IMR-90 (cell line): ENCODE measurements at regions not wholly inside any gene's neighbourhood (a gene's known extent, or its start where the extent isn't known, plus 50 kb on each side); places are given as distances from the start of the nearest gene placed in this dataset.

ENCODE experiments used
- ATAC-seq: fragments of 200-7000 bp; cut with Tn5 transposase; 2 replicates; pipeline ENCODE4 v1.9.1; 2020; ENCODE audit warnings: low read depth, mild to moderate bottlenecking, moderate library complexity
- BruUV-seq: library from RNA; stranded (reverse); fragments of 400-500 nt; replicated peaks from 2 replicates; lab custom pipeline; 2021; lab: Mats Ljungman, UMichigan
- CTCF ChIA-PET: fragments of 300-600 bp; formaldehyde crosslinking; extraction: SDS; loops from one replicate; lab custom pipeline; 2021; ENCODE audit warnings: antibody characterized with exemption; lab: Yijun Ruan, JAX
- POLR2A ChIA-PET: fragments of 300-600 bp; sonication (Branson Sonifier 250); formaldehyde crosslinking; loops from one replicate; lab custom pipeline; 2022; ENCODE audit warnings: antibody characterized with exemption; ENCODE audit not compliant: unreplicated experiment; lab: Charles Lee
- DNase-seq: peaks from one replicate; pipeline ENCODE4 v3.0.0; 2013
- H2AFZ ChIP-seq: replicated peaks from 2 replicates; pipeline ENCODE3; 2013; ENCODE audit warnings: low read length, mild to moderate bottlenecking; ENCODE audit not compliant: poor library complexity
- H2AK5ac ChIP-seq: 2 replicates; pipeline ENCODE4 v1.6.1; 2013; ENCODE audit warnings: low read depth, low read length, inconsistent platforms
- H2AK9ac ChIP-seq: replicated peaks from 2 replicates; pipeline ENCODE3; 2013; ENCODE audit warnings: mild to moderate bottlenecking, low read depth, low read length, moderate library complexity; ENCODE audit not compliant: poor library complexity
- H2BK120ac ChIP-seq: 2 replicates; pipeline ENCODE4 v1.6.1; 2013; ENCODE audit warnings: low read depth, low read length, inconsistent platforms
- H2BK15ac ChIP-seq: 3 replicates; pipeline ENCODE4 v1.6.1; 2013; ENCODE audit warnings: low read depth, low read length, inconsistent platforms
- H2BK20ac ChIP-seq: 2 replicates; pipeline ENCODE4 v1.6.1; 2013; ENCODE audit warnings: low read depth, mild to moderate bottlenecking, inconsistent platforms, low read length, moderate library complexity
- H2BK5ac ChIP-seq: 2 replicates; pipeline ENCODE4 v1.6.1; 2013; ENCODE audit warnings: mild to moderate bottlenecking, low read depth, low read length, inconsistent platforms; ENCODE audit not compliant: poor library complexity, severe bottlenecking
- H3K14ac ChIP-seq: replicated peaks from 2 replicates; pipeline ENCODE4 v1.6.1; 2013; ENCODE audit warnings: low read depth, low read length, inconsistent platforms
- H3K18ac ChIP-seq: 2 replicates; pipeline ENCODE4 v1.6.1; 2013; ENCODE audit warnings: low read depth, low read length, control low read depth
- H3K23ac ChIP-seq: 2 replicates; pipeline ENCODE4 v1.6.1; 2013; ENCODE audit warnings: low read depth, low read length, inconsistent platforms
- H3K27ac ChIP-seq: 2 replicates; pipeline ENCODE4 v1.5.1; 2013; ENCODE audit warnings: mild to moderate bottlenecking, control low read depth, low read length; ENCODE audit not compliant: insufficient read depth
- H3K27me3 ChIP-seq: 2 replicates; pipeline ENCODE4 v1.6.1; 2013; ENCODE audit warnings: low read length; ENCODE audit not compliant: control insufficient read depth, insufficient read depth
- H3K36me3 ChIP-seq: 2 replicates; pipeline ENCODE4 v1.6.1; 2013; ENCODE audit warnings: low read length, mixed read lengths; ENCODE audit not compliant: control insufficient read depth, insufficient read depth
- H3K4ac ChIP-seq: 2 replicates; pipeline ENCODE4 v1.6.1; 2013; ENCODE audit warnings: low read depth, low read length, inconsistent platforms
- H3K4me1 ChIP-seq: 2 replicates; pipeline ENCODE4 v1.6.1; 2013; ENCODE audit warnings: low read length, mixed read lengths; ENCODE audit not compliant: control insufficient read depth, insufficient read depth
- H3K4me2 ChIP-seq: 2 replicates; pipeline ENCODE4 v1.6.1; 2013; ENCODE audit warnings: low read depth, mild to moderate bottlenecking, control low read depth, low read length, moderate library complexity
- H3K4me3 ChIP-seq: 2 replicates; pipeline ENCODE4 v1.5.1; 2013; ENCODE audit warnings: low read depth, mild to moderate bottlenecking, control low read depth, low read length, moderate library complexity; ENCODE audit not compliant: insufficient read depth
- H3K56ac ChIP-seq: 2 replicates; pipeline ENCODE4 v1.6.1; 2013; ENCODE audit warnings: low read length, inconsistent platforms; ENCODE audit not compliant: insufficient read depth; ENCODE audit errors: extremely low read depth
- H3K79me1 ChIP-seq, 2 experiments: 2 replicates each; pipeline ENCODE4 v1.6.1; 2013; ENCODE audit warnings: low read length in 2 of 2, inconsistent platforms in 1 of 2, low read depth in 1 of 2
- H3K9ac ChIP-seq: 2 replicates; pipeline ENCODE4 v1.6.1; 2013; ENCODE audit warnings: low read depth, low read length, control low read depth
- H3K9me1 ChIP-seq: 2 replicates; pipeline ENCODE4 v1.6.1; 2013; ENCODE audit warnings: low read length, inconsistent platforms; ENCODE audit not compliant: insufficient read depth
- H3K9me3 ChIP-seq: 2 replicates; pipeline ENCODE4 v1.6.1; 2013; ENCODE audit warnings: low read length; ENCODE audit not compliant: control insufficient read depth, insufficient read depth
- H4K20me1 ChIP-seq: 2 replicates; pipeline ENCODE4 v1.6.1; 2013; ENCODE audit warnings: low read length, inconsistent platforms; ENCODE audit not compliant: insufficient read depth
- H4K5ac ChIP-seq: 2 replicates; pipeline ENCODE4 v1.6.1; 2013; ENCODE audit warnings: mild to moderate bottlenecking, low read depth, low read length, control low read depth
- H4K8ac ChIP-seq, 2 experiments: 2 replicates each; pipeline ENCODE4 v1.6.1; 2013; ENCODE audit warnings: low read depth in 2 of 2, low read length in 2 of 2, control low read depth in 1 of 2, inconsistent platforms in 1 of 2
- H4K91ac ChIP-seq: 2 replicates; pipeline ENCODE4 v1.6.1; 2013; ENCODE audit warnings: low read depth, low read length, inconsistent platforms; ENCODE audit not compliant: insufficient read depth
- CTCF ChIP-seq: conservative IDR thresholded peaks from 2 replicates; pipeline ENCODE4 v1.5.1; 2012; ENCODE audit warnings: mild to moderate bottlenecking, low read depth, low read length, improper control_type of control experiment
- MAFK ChIP-seq: IDR thresholded peaks from 2 replicates; pipeline ENCODE4 v1.6.1; 2012; ENCODE audit warnings: low read depth, low read length, improper control_type of control experiment
- POLR2A ChIP-seq: IDR thresholded peaks from 2 replicates; pipeline ENCODE4 v1.6.1; 2012; ENCODE audit warnings: mild to moderate bottlenecking, low read depth, low read length
- SMC3 ChIP-seq: fragments of 150-350 bp; IDR thresholded peaks from 2 replicates; pipeline ENCODE4 v1.6.1; 2016; ENCODE audit warnings: low read depth, mild to moderate bottlenecking, antibody characterized with exemption, low read length, moderate library complexity
- USF2 ChIP-seq: fragments of 150-350 bp; IDR thresholded peaks from 2 replicates; pipeline ENCODE4 v1.6.1; 2017; ENCODE audit warnings: mild to moderate bottlenecking, antibody characterized with exemption, low read length, low read depth
- WGBS, 2 experiments: methylation state at CpG; one replicate each; pipeline versions ENCODE4 v1.1.5 to v1.1.7; 2013; ENCODE audit warnings: missing lambda C conversion rate in 2 of 2; ENCODE audit not compliant: insufficient read length in 1 of 2; ENCODE audit errors: extremely low coverage in 2 of 2; 5-methylcytosine and 5-hydroxymethylcytosine counted together
- dilution Hi-C: fragments of 300-500 bp; cut with HindIII; formaldehyde crosslinking; loops from one replicate; pipeline ENCODE4 v1.14.3; 2018; ENCODE audit warnings: low sequenced_read_pairs; ENCODE audit not compliant: unreplicated experiment
- in situ Hi-C: fragments of 300-500 bp; cut with MboI; formaldehyde crosslinking; loops from 3 replicates; pipeline ENCODE4 v1.14.3; 2019; ENCODE audit warnings: low sequenced_read_pairs, inconsistent platforms, mixed read lengths
- intact Hi-C: fragments of 100-400 bp; cut with micrococcal nuclease; formaldehyde crosslinking; loops from 2 replicates; pipeline ENCODE4 v1.10.0; 2022

DNA sequence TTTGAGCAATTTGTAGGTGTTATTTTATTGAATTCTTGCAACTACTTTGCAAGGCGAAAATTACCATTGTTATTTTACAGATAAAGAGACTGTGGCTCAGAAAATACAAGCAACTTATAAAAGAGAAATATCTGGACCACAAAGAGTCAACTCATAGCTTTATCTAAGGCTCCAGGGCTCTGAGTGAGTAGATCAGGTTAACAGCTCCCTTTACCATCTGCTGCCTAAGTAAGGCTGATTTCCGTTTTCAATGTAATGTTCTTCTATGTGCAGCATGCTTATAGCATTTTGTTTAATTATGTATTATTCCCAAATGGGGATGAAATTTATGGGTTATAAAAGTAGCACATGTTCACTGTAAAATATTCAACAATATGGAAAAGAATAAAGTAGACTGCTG, 299.1 kb upstream of the TNP1 start:
- Histone ChIP-seq H2AK5ac (no peak overlapping the region), H3K9me1 (no peaks in the 10 kb centered on the region), H3K27ac (no peak overlapping the region), H3K27me3 (no peaks in the 10 kb centered on the region), H3K79me1 (no peaks in the 10 kb centered on the region), H3K4me2 (no peak overlapping the region), H3K4ac (no peak overlapping the region; the same call in 1 of the 2 replicates), H4K5ac (no peak overlapping the region), H3K9me3 (no peaks in the 10 kb centered on the region), H2BK5ac (no peak overlapping the region), H3K4me1 (peaks cover 9% of the 10 kb centered on the region), H3K18ac (no peak overlapping the region), H2AK9ac (no peak overlapping the region), H4K20me1 (no peaks in the 10 kb centered on the region), H3K56ac (no peak overlapping the region), H4K91ac (no peak overlapping the region), H3K36me3 (no peaks in the 10 kb centered on the region), H4K8ac (no peak overlapping the region), H2BK20ac (peak overlapping the region; percentile 63; the same call in 1 of the 2 replicates), H2BK120ac (no peak overlapping the region; the same call in 1 of the 2 replicates), H3K4me3 (no peak overlapping the region), H3K14ac (no peak overlapping the region), H3K9ac (no peak overlapping the region), H3K23ac (no peak overlapping the region), H2AFZ (no peak overlapping the region), H2BK15ac (no peak overlapping the region)
- dilution Hi-C loops: loop anchor here (25.0 kb wide), 1 partner anchor 472 kb away; the partner anchor contains the start of gene IGFBP5
- in situ Hi-C loops: loop anchor here (25.0 kb wide), 1 partner anchor 553 kb away; no protein-coding TSS in a partner anchor
- DNase-seq: no peak
- no CpG with 5 or more reads among the region's 2 CpGs for WGBS, 2 experiments
- no peak for ATAC-seq
- ChIA-PET POLR2A (no interaction called here), CTCF (no interaction called here)
- no TSS peak for BruUV-seq
- TF ChIP-seq CTCF: no peak
- no peak for TF ChIP-seq POLR2A
- TF ChIP-seq USF2: no peak
- TF ChIP-seq MAFK: no peak
- no peak for TF ChIP-seq SMC3
- intact Hi-C loops: no loop called here
